Ishikawa (cell line): ENCODE measurements at regions not wholly inside any gene's neighbourhood (a gene's known extent, or its start where the extent isn't known, plus 50 kb on each side); places are given as distances from the start of the nearest gene placed in this dataset.

Experiments used
- CEBPB ChIP-seq: IDR thresholded peaks from 2 replicates; pipeline ENCODE4 v1.6.1; 2012
- CREB1 ChIP-seq: IDR thresholded peaks from 2 replicates; pipeline ENCODE4 v1.6.1; 2012; ENCODE audit warnings: low read depth
- EGR1 ChIP-seq: IDR thresholded peaks from 2 replicates; pipeline ENCODE4 v1.6.1; 2012
- EP300 ChIP-seq: IDR thresholded peaks from 2 replicates; pipeline ENCODE4 v1.6.1; 2012; ENCODE audit warnings: borderline replicate concordance
- FOXM1 ChIP-seq: IDR thresholded peaks from 2 replicates; pipeline ENCODE4 v1.6.1; 2012; ENCODE audit warnings: low read depth, borderline replicate concordance
- MAX ChIP-seq: IDR thresholded peaks from 2 replicates; pipeline ENCODE4 v1.6.1; 2012
- NFIC ChIP-seq: IDR thresholded peaks from 2 replicates; pipeline ENCODE4 v1.6.1; 2012
- RAD21 ChIP-seq: IDR thresholded peaks from 2 replicates; pipeline ENCODE4 v1.6.1; 2012; ENCODE audit warnings: low read depth
- REST ChIP-seq: IDR thresholded peaks from 2 replicates; pipeline ENCODE4 v1.6.1; 2012; ENCODE audit warnings: low read depth, mild to moderate bottlenecking
- TAF1 ChIP-seq: IDR thresholded peaks from 2 replicates; pipeline ENCODE4 v1.6.1; 2012; ENCODE audit warnings: low read depth, mild to moderate bottlenecking
- TCF12 ChIP-seq: IDR thresholded peaks from 2 replicates; pipeline ENCODE4 v1.6.1; 2012; ENCODE audit warnings: low read depth
- TEAD4 ChIP-seq: IDR thresholded peaks from 2 replicates; pipeline ENCODE4 v1.6.1; 2012
- USF1 ChIP-seq: IDR thresholded peaks from 2 replicates; pipeline ENCODE4 v1.6.1; 2012
- YY1 ChIP-seq: IDR thresholded peaks from 2 replicates; pipeline ENCODE4 v1.6.1; 2012; ENCODE audit warnings: low read depth
- ZBTB7A ChIP-seq: IDR thresholded peaks from 2 replicates; pipeline ENCODE4 v1.6.1; 2012; ENCODE audit warnings: low read depth

- TF ChIP-seq CREB1 (no peak), CEBPB (no peak), EP300 (no peak), FOXM1 (no peak), REST (no peak), USF1 (no peak), MAX (no peak), TEAD4 (no peak), YY1 (no peak), ZBTB7A (no peak), TAF1 (no peak), EGR1 (no peak), RAD21 (no peak), NFIC (no peak), TCF12 (no peak)
Measured at GRCh38 chr18:46199515-46200147, 95.4 kb downstream of the HAUS1 start.

- no peak for TF ChIP-seq EGR1
- TF ChIP-seq TCF12 = no peak
- TF ChIP-seq NFIC = no peak
- no peak for TF ChIP-seq USF1
- TF ChIP-seq ZBTB7A = no peak
- TF ChIP-seq RAD21 = no peak
- no peak for TF ChIP-seq YY1
- TF ChIP-seq FOXM1 = no peak
- no peak for TF ChIP-seq CREB1
- TF ChIP-seq EP300 = no peak
- TF ChIP-seq TEAD4 = no peak
- TF ChIP-seq REST = no peak
- TF ChIP-seq CEBPB = no peak
- no peak for TF ChIP-seq MAX
- no peak for TF ChIP-seq TAF1
Measured at GRCh38 chr18:46204143-46204542, 100.0 kb downstream of the HAUS1 start.

- TF ChIP-seq CEBPB (no peak), FOXM1 (no peak), REST (no peak), CREB1 (no peak), USF1 (no peak), ZBTB7A (no peak), EGR1 (no peak), MAX (no peak), TAF1 (no peak), TEAD4 (no peak), YY1 (no peak), TCF12 (no peak), RAD21 (no peak), NFIC (no peak), EP300 (no peak)
Measured at GRCh38 chr18:46207985-46208384, 103.8 kb downstream of the HAUS1 start.
